22Rv1 (cell line): ENCODE measurements at regions not wholly inside any gene's neighbourhood (a gene's known extent, or its start where the extent isn't known, plus 50 kb on each side); places are given as distances from the start of the nearest gene placed in this dataset.

Source experiments
- CTCF ChIP-seq: fragments of 450-650 bp; IDR thresholded peaks from 2 replicates; pipeline ENCODE4 v1.5.1; 2017; ENCODE audit warnings: mild to moderate bottlenecking
- ZFX ChIP-seq: fragments of 450-650 bp; IDR thresholded peaks from 2 replicates; pipeline ENCODE4 v1.6.1; 2017; ENCODE audit warnings: antibody characterized with exemption, borderline replicate concordance

DNA sequence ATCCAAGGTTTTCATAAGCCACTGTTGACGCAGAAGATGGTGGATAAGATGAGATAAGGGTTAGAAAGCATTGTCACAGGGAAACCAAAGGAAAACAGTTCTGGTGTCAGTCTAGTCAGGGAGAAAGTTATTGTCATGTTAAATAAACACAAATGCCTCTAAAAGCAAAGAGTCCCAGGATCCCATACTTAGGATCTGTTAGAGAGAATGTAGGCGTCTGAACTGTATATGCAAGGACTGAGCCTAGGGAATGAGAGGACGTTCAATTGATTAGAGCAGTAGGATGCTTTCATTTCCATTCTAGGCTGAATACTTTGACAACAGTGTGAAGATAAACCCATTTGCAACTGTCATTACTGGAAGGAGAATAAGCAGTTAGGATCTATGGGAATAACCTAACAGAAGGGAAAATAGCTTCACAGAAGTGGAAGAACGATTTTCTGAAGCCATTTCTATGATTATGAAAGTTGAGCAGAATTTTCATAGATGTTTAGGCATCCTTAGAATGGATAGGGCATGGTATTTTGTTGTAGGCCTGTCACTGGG lies 1149.1 kb upstream of the CDH8 start:
- TF ChIP-seq CTCF, result no peak
- no peak for TF ChIP-seq ZFX
